GM18519 (cell line): ENCODE measurements at regions not wholly inside any gene's neighbourhood (a gene's known extent, or its start where the extent isn't known, plus 50 kb on each side); places are given as distances from the start of the nearest gene placed in this dataset.

Source experiments
- ATAC-seq: cut with Tn5 transposase; IDR thresholded peaks from one replicate; pipeline ENCODE4 v1.9.1; 2021; ENCODE audit warnings: mild to moderate bottlenecking, moderate library complexity; ENCODE audit not compliant: unreplicated experiment, low FRiP score

DNA sequence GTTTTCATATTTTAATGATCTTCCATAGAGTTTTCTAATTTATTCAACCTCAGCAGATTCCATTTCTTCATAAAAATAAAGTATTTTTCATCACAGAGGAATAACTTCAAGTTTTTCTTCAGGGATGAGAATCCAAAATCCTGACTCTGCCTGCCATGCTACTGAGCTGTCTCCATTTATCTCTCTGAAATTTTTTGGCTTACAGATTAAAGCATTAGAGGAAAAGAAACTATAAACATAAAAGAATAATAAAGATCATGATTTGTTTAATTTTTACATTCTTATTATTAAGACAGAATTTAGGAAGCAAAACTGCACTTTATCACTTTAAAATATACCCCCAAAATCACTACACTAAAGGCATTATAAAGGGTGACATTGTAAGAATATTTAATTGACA is 301.8 kb upstream of the NFE2L3 start:
- no peak for ATAC-seq

DNA sequence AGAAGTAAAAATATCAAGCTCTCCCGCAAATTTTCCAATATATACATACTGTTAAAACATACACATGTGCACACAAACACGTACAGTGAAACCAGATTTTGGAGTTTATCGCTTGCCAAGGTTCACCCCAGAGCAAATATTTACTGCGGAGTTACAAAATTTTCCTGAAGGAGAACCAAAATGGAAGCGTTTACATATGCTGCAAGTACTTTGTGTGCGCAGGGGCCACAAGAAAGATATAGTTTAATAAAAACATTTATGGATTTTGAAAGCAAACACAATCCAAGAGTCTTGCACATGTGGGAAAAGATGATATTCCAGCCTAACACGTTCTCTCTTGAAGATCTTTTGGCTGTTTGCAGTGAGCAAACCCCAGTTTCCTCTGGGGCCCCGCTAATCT is 301.3 kb upstream of the NFE2L3 start:
- ATAC-seq = no peak

DNA sequence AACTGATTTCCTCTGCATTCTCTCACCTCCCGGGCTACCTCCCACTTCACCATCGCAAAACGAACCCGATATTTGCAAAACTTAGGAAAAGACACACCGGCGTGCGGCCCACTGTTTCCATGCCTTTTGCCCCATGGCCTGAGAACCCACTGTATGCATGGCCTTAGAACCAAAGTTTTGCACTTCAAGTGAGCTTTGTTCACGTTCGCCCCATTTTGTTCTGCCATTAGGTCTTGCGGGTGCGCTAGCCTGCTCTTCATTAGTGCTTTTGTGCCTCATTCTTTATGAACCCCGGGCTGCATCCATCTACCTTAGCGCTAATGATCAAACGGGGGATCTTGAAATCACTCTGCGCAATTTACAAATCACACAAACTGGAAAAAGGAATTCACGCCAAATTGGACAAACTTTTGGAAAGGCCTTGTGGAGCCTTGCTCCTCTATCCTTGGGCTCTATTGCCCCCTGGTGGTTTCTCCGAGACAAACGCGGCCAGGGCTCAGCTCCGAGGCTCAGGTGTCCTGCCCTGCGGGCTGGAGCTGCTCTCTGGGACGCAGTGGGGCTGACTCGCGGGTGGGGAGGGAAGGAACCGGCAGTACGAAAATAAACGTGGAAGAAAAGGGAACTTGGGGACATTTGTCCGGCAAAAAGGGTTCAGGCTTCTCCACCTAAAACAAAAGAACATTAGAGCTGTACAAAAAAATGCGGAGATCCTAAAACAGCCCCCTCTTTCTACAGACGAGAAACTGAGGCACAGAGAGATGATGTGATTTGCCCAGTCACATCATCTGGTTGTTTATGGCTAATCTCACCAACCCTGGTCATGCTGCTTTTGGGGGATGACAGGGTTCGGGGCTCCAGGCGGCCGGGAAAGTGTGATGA is 300.4 kb upstream of the NFE2L3 start:
- ATAC-seq = peak; percentile 40

DNA sequence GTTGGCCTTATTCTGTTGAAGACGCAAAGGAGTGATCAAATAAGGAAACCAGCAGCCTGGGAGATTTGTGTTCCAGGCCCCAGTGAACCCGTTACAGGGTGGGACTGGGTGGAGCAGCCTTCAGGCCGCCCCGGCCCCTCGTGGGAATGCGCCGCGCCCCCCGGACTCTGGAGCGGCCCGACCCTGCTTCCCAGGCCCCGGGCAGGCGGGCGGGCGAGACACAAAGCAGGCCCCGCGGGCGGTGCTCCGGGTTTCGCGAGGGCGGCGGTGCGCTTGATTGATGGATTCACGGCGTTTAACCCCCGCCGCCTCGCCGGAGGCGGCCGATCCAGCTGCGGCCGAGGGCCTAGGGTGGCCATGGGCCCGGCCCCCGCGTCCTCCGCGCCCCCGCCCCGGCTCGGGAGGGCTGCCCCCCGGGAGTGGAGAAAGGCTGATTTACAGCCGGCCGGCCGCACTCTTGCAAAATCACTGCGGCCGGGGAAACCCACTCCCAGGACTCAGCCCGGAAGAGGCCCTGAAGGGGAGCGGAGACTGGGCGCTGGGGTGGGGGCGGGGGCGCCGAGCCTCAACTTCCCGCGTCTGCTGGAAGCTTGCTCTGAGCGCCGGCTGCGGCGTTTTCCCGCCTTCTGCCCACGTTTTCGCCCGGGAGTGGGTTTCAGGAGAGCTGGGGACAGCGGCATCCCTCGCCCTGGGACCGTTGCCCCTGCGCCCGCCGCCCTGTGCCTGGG is 299.6 kb upstream of the NFE2L3 start:
- ATAC-seq = no peak

DNA sequence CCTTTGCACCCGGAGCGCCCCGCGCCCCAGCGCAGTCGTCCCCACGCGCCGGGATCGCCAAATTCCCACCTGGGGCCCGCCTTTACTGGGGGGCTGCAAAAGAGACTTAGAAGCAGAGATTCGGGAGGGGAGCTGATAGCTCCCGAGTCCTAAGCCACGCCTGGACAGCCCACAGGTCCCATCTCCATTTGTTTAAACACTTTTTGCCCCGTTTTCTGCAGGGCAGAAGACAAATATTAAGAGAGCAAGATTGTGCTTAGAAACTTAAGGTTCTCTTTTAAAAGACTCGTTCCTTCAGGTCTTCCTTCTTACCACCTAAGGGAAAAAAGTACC is 299.1 kb upstream of the NFE2L3 start:
- ATAC-seq = no peak

DNA sequence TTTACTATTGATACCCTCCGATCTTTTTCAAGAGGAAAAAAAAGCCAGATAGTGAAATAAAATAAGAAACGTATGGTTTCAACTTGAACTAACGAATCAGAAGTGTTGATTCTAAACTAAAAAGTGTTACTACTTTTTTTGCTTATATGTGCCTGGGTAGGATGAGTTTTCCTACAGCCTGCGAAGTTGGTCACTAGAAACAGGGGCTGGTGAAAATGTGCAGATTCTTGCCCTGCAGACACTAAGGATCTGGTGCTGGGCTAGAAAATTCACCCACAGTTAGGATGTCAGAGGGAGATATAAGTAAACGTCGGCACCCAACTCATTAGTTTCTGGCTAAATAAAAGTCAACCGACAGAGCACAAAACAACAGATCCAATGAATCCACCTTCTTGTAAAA is 298.7 kb upstream of the NFE2L3 start:
- ATAC-seq = no peak

DNA sequence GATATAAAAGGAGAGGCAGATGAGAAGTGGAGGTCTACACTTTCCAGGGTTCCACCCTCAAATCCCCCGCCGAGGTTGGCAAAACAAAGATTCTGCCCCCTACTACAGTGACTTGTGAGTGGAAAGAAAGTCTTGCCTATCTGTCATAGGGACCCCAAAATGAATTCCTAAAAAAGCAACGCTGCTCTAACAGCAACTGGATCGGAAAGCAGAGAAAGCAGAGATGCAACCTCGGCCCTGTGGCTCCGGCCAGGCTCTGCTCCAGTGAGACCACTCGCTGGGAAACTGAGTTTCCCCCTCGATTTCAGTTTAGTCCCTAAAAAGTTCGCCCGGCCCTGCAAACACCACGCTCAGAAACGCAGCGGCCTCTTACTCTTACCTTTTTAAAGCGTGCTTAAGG is 297.9 kb upstream of the NFE2L3 start:
- ATAC-seq = no peak

DNA sequence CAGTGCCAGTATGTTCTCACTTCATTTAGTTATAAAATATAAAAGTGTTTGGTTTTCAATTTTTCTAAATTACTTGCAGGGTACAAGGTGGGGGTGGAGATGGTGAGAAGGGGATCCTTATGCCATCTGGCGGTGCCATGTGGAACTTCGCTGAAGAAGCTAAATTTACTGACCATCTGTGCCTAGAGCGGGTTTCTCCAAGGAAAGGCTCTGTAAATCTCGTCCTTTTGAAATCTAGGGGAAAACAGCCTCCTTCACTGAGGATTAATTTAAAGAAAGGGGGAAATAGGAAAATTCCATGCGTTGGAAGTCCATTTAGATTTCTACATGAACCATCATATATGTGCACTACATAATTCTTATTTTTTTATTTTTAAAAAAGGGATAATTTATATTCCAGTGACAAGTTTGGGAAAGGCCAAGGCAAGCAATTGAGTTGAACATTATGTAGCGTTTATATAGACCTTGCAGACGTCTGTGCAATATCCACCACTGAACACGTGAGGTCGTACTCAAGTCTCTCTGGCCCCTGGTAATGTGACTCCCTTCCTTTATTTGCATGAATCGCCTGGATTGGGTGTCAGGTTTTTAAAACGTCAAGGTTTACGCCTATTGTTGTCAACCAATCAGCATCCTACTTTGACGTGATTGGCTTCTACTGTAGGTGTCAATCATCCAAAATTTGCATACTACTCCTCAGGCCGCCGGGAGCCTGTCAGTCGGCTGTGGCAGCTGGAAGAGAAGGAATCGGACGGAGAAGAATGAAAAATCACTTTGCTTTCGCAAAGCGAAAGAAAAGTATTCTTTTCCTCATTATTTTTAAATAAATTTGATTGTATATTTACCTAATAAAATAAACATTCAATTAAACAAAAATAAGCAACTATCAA is 297.1 kb upstream of the NFE2L3 start:
- no peak for ATAC-seq

DNA sequence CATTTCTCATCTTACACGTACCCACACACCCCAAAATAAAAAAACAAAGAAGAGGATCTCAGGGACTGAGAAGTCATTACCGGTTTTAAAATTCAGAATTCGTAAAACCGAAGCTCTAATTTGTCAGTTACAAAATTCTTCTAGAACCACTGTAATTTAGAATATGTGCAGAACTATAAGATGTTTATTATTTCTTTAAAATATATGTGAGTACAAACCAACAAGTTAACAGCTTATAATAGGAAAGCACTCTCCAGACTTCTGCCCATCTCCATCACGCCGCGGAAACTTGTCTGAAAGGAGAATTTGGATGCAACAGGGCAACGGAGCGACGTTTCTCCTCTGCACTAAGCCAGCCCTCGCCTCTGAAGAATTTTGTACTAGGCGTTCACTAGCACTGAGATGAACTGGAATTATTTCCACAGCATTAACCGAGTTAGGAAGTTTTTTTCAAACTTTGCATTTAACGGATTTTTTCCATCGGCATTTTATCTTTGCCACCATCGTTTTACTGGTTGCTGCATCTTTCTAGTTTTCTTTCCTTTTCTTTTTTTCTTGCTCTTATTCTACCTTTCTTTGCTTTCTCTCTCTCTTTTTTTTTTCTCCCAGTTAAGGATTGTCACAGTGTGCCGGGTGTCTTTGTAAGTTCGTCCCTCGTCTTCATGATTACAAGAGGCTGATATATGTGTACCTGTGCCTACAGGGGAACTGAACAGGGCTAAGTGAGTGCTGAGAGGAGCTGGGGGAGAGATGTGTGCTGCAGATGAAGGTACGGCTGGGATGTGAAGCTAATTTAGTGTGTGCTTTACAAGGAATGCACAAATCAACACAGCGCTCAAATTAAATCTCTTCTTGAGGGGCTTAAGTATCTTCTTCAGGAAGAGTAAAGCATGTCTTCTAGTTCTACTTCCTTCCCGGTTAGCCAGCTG is 295.9 kb upstream of the NFE2L3 start:
- no peak for ATAC-seq

DNA sequence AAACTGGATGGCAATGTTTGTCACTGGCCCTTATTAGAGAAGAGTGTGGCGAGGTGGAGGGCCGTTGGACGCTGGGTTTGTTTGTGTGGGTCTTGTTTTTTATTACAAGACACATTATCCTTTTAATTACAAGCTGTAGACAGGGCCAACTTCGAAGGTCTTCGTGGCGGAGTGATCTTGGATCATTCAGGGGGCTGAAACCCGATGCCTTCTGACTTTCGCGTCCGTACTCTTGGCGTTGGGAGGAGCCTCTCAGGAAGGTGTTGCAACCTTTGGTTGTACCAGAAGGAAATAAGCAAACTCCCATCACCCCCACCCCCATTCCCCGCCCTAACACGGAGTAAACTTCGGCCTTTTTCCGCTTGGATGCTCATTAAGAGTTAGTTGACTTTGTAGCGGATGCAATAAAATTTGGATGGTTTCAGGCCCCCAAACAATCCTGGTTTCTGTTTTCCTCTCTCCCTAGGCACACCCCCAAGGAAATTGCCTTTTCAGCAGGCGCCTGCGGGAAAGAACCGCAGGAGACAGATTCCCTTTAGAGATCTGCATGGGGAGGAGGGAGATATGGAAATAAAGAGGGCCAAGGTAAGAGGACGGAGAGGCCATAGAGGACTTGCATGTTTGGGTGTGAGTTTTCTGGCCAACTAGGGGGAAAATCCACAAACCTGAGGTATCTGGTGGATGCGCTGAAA is 294.5 kb upstream of the NFE2L3 start:
- ATAC-seq = no peak

DNA sequence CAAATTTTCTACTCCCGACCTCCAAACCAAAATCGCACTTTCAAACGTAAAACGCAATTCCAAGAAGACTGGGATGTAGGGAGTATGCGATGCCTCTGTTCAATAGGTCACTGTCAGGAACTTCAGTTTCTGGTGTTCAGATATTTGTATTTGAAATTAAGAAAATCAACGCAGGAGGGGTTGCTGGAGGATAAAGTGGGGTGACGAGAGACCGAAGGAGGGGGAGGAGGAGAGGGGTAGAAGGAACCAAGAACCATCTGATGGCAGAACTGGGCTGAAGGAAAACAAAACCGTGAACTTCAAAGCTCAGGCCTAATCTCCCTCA is 293.8 kb upstream of the NFE2L3 start:
- ATAC-seq = no peak

DNA sequence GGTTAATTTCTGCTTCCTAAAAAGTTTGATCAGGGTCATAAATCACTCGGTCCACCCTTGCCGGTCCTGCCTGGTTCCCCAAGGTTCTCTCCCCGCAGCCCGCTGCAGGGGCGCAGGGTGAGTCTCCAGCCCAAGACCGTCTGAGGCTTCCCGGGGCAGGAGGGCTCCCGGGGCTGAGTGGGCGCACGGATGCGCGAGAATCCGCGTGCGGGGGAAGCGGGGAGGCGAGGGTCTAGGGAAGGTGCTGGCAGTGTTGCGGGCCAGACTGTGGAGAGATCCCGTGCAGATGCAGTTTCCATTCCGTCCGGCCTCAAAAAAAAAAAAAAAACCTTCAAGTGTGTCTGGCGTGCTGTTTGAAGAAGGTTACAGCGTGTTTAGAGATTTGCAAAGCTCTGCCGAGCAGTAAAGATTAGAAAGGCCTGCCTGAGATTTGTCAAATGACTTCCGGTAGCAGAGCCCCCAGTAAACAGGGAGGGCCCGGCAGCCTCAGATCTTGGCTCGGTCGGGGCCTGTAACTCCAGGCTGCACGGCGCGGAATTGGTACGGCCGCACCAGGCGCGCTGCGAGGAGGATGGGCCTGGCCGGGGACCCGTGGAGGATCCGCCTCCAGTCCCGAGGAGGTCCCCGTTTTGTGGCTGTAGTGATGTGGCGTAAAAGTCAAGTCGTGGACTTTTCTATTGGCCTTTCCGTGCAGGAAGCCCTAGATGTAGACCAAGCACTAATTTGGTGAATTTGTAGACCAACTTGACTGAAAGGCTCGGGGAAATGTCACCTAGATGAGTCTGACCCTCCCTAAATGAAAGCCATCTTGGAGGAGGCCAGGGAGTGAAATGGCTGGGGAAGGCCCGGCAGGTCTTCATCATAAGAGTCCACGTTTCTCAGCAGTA is 293.2 kb upstream of the NFE2L3 start:
- no peak for ATAC-seq

DNA sequence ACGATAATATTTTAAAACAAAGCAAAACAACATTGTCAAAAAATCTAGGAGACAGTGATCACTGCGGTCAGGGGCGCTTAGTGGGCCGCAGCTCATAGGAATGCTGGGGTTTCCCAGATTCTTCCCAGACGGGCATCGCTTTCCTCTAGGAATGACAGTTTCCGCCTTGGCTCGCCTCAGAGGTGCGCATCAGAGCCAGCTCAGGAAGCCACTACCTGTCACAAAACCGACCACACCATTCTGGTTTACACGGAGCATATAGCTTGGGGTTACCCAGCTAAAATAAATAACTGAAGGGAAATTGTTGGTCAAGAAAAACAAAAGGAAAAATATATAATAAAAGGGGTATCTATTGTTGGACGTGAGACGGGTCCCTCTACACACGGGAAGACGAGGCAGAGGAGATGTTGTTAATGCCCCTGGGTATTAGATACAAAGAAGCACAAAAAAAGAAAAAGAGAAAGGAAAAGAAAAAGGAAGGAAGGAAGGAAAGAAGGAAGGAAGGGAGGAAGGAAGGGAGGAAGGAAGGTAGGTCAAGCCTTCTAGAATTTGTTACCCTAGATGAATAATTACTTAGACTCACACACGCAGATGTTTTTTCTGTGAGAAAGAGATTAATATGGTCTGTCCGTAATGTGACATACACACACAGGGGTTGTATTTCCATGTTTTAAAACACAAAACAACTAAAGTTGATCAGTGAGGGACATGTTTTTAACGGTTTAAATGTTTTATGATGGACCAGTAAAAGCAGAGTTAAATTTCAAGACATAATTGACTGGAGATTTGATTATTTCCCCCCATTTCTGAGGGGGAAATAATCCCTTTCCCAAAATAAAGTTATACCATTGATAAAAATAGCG is 292.4 kb upstream of the NFE2L3 start:
- no peak for ATAC-seq

DNA sequence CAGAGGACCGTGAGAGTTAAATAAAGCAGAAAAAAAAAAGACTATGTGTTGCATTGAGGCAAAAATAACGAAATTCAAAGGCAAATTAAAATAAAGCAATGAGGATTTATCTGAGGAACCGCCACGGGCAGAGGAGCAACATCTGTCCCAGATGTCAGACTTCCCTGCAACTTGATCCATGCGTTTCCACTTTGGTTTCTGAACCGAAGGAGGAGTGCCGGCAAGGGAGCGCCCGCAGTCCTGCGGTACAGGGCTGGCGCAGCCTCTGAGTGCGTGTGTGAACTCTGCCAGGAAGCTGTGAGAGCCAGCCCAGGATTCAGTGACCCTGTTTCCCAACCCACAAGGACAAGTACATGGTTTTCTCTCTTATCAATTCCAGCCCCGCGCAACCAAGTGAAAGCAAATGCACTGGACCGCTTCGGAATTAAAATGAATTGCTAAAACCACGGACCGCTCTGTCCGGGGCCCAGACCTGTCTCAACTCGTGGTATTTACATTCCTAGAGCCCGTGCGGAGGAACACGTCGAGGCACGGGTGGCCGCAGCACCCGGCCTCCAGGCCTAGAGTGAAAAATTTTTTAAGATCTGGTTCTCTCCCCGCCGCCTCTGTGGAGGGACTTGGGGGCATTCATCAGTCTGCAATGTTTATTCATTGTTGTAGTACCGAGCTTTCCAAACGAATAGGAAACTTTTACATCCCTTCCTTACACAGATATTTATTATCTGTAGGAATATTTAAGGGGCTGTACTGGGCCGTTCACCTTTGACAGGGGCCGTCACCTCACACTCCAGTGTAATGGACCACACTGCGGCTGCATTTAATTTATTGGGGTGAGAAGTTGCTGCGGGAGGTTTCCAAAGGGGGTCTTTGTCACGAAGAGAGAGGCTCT is 291.5 kb upstream of the NFE2L3 start:
- no peak for ATAC-seq

DNA sequence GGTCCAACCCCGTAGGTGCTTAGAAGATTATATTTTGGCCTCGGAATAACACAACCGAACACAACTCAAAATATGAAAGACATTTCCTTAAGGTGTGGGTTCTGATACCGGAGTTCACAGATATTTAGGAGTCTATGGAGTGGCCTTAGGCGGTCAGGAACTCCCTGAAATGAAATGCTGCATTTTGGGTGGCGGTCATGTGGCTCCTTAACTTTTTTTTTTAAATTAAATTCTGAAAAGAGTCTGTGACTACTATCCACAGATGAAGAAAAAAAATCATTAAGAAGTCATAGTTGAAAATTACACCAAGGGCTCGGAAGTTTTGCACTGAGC is 290.9 kb upstream of the NFE2L3 start:
- no peak for ATAC-seq

DNA sequence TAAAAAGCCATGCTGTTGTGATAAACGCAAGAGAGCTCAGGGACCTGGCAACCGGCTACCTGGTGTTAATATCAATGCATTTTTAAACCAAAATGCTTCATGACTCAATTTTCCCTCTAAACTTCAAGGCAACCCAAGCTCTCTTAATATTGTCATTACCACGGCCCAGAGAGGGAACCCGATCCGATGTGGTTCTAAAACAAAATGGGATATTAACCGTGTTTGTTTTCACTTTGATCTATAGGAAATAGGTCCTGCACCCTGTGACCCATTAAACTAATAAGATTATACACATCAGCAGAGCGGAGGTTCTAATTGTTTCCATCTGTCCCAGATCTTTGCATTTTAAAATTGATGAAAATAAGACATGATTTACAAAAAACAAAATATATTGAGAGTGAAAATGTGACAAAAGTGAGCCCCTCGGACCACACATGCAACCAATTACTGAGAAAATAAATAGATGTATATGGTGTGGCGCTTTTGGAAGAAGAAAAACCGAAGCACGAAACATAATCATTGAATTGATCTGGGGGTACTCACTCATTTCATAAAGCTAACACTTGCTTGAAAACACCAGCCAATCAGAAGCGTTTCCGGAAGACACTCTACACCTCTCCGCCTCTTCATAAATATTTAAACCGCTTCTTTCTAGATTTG is 290.3 kb upstream of the NFE2L3 start:
- no peak for ATAC-seq
